ENCODE measurements at regions not wholly inside any gene's neighbourhood (a gene's known extent, or its start where the extent isn't known, plus 50 kb on each side); places are given as distances from the start of the nearest gene placed in this dataset.
A peak's percentile ranks its signal among the peaks of the same experiment; 100 is the strongest.
"Not testable (repeated sequence)": the region's sequence is repeated elsewhere in the genome, so short reads cannot be mapped to it uniquely, and the experiment has no call there.

GRCh38 chr2:172261292-172261691, 158.6 kb upstream of the DLX2 start:
- no peak for DNase-seq (ENCODE audit: low read depth in 1 of 2, low spot score in 2 of 2)
- H3K4me3 ChIP-seq = no peak overlapping the region
- H3K27ac ChIP-seq = no peak overlapping the region
- peaks cover 3% of the 10 kb centered on the region; the same call in 1 of the 2 replicates for H3K9me3 ChIP-seq (replicated peaks)
- H3K36me3 ChIP-seq = no peaks in the 10 kb centered on the region
- H3K4me1 ChIP-seq (replicated peaks) = peaks cover 6% of the 10 kb centered on the region; the same call in 1 of the 2 replicates
- H3K27me3 ChIP-seq (replicated peaks) = no peaks in the 10 kb centered on the region

GRCh38 chr2:172262486-172262885, 159.8 kb upstream of the DLX2 start:
- Histone ChIP-seq H3K4me3 (no peak overlapping the region), H3K27me3 (replicated peaks) (no peaks in the 10 kb centered on the region), H3K36me3 (no peaks in the 10 kb centered on the region), H3K4me1 (replicated peaks) (peaks cover 6% of the 10 kb centered on the region; the same call in 1 of the 2 replicates), H3K27ac (no peak overlapping the region), H3K9me3 (replicated peaks) (peaks cover 3% of the 10 kb centered on the region; the same call in 1 of the 2 replicates)
- DNase-seq (ENCODE audit: low read depth in 1 of 2, low spot score in 2 of 2) = no peak

- not testable (repeated sequence) for H3K4me1 ChIP-seq (replicated peaks)
Observed at GRCh38 chr2:172264820-172265219, 162.1 kb upstream of the DLX2 start.

GRCh38 chr2:172269507-172270244, 157.7 kb upstream of the ITGA6 start:
- H3K4me1 ChIP-seq (replicated peaks); H3K27me3 ChIP-seq (replicated peaks); H3K27ac ChIP-seq; H3K9me3 ChIP-seq (replicated peaks); H3K36me3 ChIP-seq; H3K4me3 ChIP-seq; DNase-seq (ENCODE audit: low read depth in 1 of 2, low spot score in 2 of 2): not testable (repeated sequence)

More at GRCh38 chr2:172264820-172265219, 162.1 kb upstream of the DLX2 start:
- H3K27me3 ChIP-seq (replicated peaks); H3K27ac ChIP-seq; H3K4me3 ChIP-seq; H3K9me3 ChIP-seq (replicated peaks); H3K36me3 ChIP-seq; DNase-seq (ENCODE audit: low read depth in 1 of 2, low spot score in 2 of 2): not testable (repeated sequence)

GRCh38 chr2:172270278-172271079, 156.9 kb upstream of the ITGA6 start:
- Histone ChIP-seq H3K27me3 (replicated peaks) (no peaks in the 10 kb centered on the region), H3K4me3 (no peak overlapping the region), H3K36me3 (no peaks in the 10 kb centered on the region), H3K27ac (peak overlapping the region; percentile 31; the same call in 1 of the 2 replicates), H3K9me3 (replicated peaks) (no peaks in the 10 kb centered on the region), H3K4me1 (replicated peaks) (peaks cover 9% of the 10 kb centered on the region)
- DNase-seq (ENCODE audit: low read depth in 1 of 2, low spot score in 2 of 2) = no peak

GRCh38 chr2:172273910-172274571, 153.3 kb upstream of the ITGA6 start:
- no peak overlapping the region for H3K4me3 ChIP-seq
- no peaks in the 10 kb centered on the region for H3K9me3 ChIP-seq (replicated peaks)
- no peaks in the 10 kb centered on the region for H3K36me3 ChIP-seq
- DNase-seq (ENCODE audit: low read depth in 1 of 2, low spot score in 2 of 2) = no peak
- peaks cover 9% of the 10 kb centered on the region for H3K4me1 ChIP-seq (replicated peaks)
- no peaks in the 10 kb centered on the region for H3K27me3 ChIP-seq (replicated peaks)
- no peak overlapping the region for H3K27ac ChIP-seq

GRCh38 chr2:172275239-172275638, 152.1 kb upstream of the ITGA6 start:
- no peak overlapping the region for H3K27ac ChIP-seq
- no peaks in the 10 kb centered on the region for H3K36me3 ChIP-seq
- no peaks in the 10 kb centered on the region for H3K27me3 ChIP-seq (replicated peaks)
- H3K4me1 ChIP-seq (replicated peaks) = peaks cover 9% of the 10 kb centered on the region
- H3K9me3 ChIP-seq (replicated peaks) = no peaks in the 10 kb centered on the region
- no peak for DNase-seq (ENCODE audit: low read depth in 1 of 2, low spot score in 2 of 2)
- H3K4me3 ChIP-seq = no peak overlapping the region

- Histone ChIP-seq H3K27me3 (replicated peaks) (no peaks in the 10 kb centered on the region), H3K4me3 (no peak overlapping the region), H3K4me1 (replicated peaks) (peaks cover 5% of the 10 kb centered on the region), H3K36me3 (no peaks in the 10 kb centered on the region), H3K27ac (no peak overlapping the region), H3K9me3 (replicated peaks) (no peaks in the 10 kb centered on the region)
- DNase-seq (ENCODE audit: low read depth in 1 of 2, low spot score in 2 of 2) = no peak
Observed at GRCh38 chr2:172276961-172277360, 150.4 kb upstream of the ITGA6 start.

- no peaks in the 10 kb centered on the region for H3K27me3 ChIP-seq (replicated peaks)
- no peak for DNase-seq (ENCODE audit: low read depth in 1 of 2, low spot score in 2 of 2)
- no peak overlapping the region for H3K27ac ChIP-seq
- no peaks in the 10 kb centered on the region for H3K36me3 ChIP-seq
- peaks cover 21% of the 10 kb centered on the region for H3K4me1 ChIP-seq (replicated peaks)
- no peaks in the 10 kb centered on the region for H3K9me3 ChIP-seq (replicated peaks)
- H3K4me3 ChIP-seq = no peak overlapping the region
Observed at GRCh38 chr2:172278667-172279066, 148.7 kb upstream of the ITGA6 start.

- H3K4me3 ChIP-seq = no peak overlapping the region
- no peak overlapping the region for H3K27ac ChIP-seq
- H3K36me3 ChIP-seq = no peaks in the 10 kb centered on the region
- no peak for DNase-seq (ENCODE audit: low read depth in 1 of 2, low spot score in 2 of 2)
- H3K9me3 ChIP-seq (replicated peaks) = no peaks in the 10 kb centered on the region
- H3K4me1 ChIP-seq (replicated peaks) = peaks cover 23% of the 10 kb centered on the region
- H3K27me3 ChIP-seq (replicated peaks) = no peaks in the 10 kb centered on the region
Observed at GRCh38 chr2:172279214-172279613, 148.2 kb upstream of the ITGA6 start.

- Histone ChIP-seq H3K27me3 (replicated peaks) (no peaks in the 10 kb centered on the region), H3K27ac (no peak overlapping the region), H3K4me3 (no peak overlapping the region), H3K9me3 (replicated peaks) (no peaks in the 10 kb centered on the region), H3K36me3 (no peaks in the 10 kb centered on the region), H3K4me1 (replicated peaks) (peaks cover 29% of the 10 kb centered on the region)
- DNase-seq (ENCODE audit: low read depth in 1 of 2, low spot score in 2 of 2) = no peak
Observed at GRCh38 chr2:172279813-172280212, 147.6 kb upstream of the ITGA6 start.

- no peak overlapping the region for H3K4me3 ChIP-seq
- peaks cover 37% of the 10 kb centered on the region for H3K4me1 ChIP-seq (replicated peaks)
- no peak for DNase-seq (ENCODE audit: low read depth in 1 of 2, low spot score in 2 of 2)
- H3K36me3 ChIP-seq = no peaks in the 10 kb centered on the region
- no peaks in the 10 kb centered on the region for H3K27me3 ChIP-seq (replicated peaks)
- H3K9me3 ChIP-seq (replicated peaks) = no peaks in the 10 kb centered on the region
- H3K27ac ChIP-seq = no peak overlapping the region
Observed at GRCh38 chr2:172280571-172281361, 146.6 kb upstream of the ITGA6 start.

Measured in SJSA1 (cell line).